ENCODE measurements at regions not wholly inside any gene's neighbourhood (a gene's known extent, or its start where the extent isn't known, plus 50 kb on each side); places are given as distances from the start of the nearest gene placed in this dataset.

- H3K27me3 ChIP-seq, result no peaks in the 10 kb centered on the region
- no peak overlapping the region for H3K27ac ChIP-seq
- TF ChIP-seq, protein P1, sequence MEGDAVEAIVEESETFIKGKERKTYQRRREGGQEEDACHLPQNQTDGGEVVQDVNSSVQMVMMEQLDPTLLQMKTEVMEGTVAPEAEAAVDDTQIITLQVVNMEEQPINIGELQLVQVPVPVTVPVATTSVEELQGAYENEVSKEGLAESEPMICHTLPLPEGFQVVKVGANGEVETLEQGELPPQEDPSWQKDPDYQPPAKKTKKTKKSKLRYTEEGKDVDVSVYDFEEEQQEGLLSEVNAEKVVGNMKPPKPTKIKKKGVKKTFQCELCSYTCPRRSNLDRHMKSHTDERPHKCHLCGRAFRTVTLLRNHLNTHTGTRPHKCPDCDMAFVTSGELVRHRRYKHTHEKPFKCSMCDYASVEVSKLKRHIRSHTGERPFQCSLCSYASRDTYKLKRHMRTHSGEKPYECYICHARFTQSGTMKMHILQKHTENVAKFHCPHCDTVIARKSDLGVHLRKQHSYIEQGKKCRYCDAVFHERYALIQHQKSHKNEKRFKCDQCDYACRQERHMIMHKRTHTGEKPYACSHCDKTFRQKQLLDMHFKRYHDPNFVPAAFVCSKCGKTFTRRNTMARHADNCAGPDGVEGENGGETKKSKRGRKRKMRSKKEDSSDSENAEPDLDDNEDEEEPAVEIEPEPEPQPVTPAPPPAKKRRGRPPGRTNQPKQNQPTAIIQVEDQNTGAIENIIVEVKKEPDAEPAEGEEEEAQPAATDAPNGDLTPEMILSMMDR (IDR thresholded peaks at IDR 0.05), result no peak
- intact Hi-C loops (cut with DNase I), result no loop called here
- DNase-seq (peak in 2 of 4 donors; percentile 22 to 28), ATAC-seq (no peak)
- no peaks in the 10 kb centered on the region for H3K9me3 ChIP-seq
- H3K4me3 ChIP-seq, result no peak overlapping the region
- no peaks in the 10 kb centered on the region for H3K36me3 ChIP-seq
- no peaks in the 10 kb centered on the region for H3K4me1 ChIP-seq
Observed at GRCh38 chr5:8383616-8384015, 514.7 kb downstream of the MTRR start.

GRCh38 chr5:8386719-8387288 is 517.9 kb downstream of the MTRR start:
- intact Hi-C loops (cut with DNase I), result no loop called here
- TF ChIP-seq, protein P1 (IDR thresholded peaks at IDR 0.05), result no peak

DNA sequence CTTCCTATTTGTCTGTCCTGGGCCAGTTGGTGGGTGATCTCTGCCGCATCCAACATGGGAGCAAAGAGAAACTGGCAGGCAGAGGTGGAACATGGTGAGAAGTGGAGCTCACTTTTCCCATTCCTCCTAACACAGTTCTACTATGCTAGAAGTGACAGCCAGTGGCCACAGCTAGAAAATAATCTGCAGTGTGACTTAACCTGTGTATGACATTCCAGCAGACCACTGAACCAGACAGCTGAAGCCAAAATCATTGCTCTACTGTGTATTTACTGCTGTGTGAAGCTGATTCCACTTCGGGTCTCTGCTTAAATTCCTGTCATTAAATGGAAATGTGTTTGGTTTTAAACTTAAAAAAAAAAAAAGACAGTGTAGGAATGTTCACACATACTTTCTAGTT is 523.0 kb downstream of the MTRR start:
- Histone ChIP-seq H3K4me3 (no peak overlapping the region), H3K9me3 (no peaks in the 10 kb centered on the region), H3K4me1 (no peaks in the 10 kb centered on the region), H3K36me3 (no peaks in the 10 kb centered on the region), H3K27ac (no peak overlapping the region), H3K27me3 (no peaks in the 10 kb centered on the region)
- intact Hi-C loops (cut with DNase I), result no loop called here
- TF ChIP-seq, protein P1 (IDR thresholded peaks at IDR 0.05), result no peak
- ATAC-seq, result no peak
- no peak for DNase-seq

More at GRCh38 chr5:8386719-8387288, 517.9 kb downstream of the MTRR start:
- Histone ChIP-seq H3K4me1 (no peaks in the 10 kb centered on the region), H3K9me3 (no peaks in the 10 kb centered on the region), H3K27ac (no peak overlapping the region), H3K36me3 (no peaks in the 10 kb centered on the region), H3K27me3 (no peaks in the 10 kb centered on the region), H3K4me3 (no peak overlapping the region)
- ATAC-seq, result no peak
- DNase-seq, result no peak

- Histone ChIP-seq H3K9me3 (no peaks in the 10 kb centered on the region), H3K27me3 (no peaks in the 10 kb centered on the region), H3K4me3 (no peak overlapping the region), H3K27ac (no peak overlapping the region), H3K4me1 (no peaks in the 10 kb centered on the region), H3K36me3 (no peaks in the 10 kb centered on the region)
- intact Hi-C loops (cut with DNase I), result no loop called here
- DNase-seq (no peak), ATAC-seq (no peak)
- TF ChIP-seq, protein P1 (IDR thresholded peaks at IDR 0.05), result no peak
Observed at GRCh38 chr5:8393240-8393639, 524.3 kb downstream of the MTRR start.

GRCh38 chr5:8394965-8395364 is 526.0 kb downstream of the MTRR start:
- TF ChIP-seq, protein P1 (IDR thresholded peaks at IDR 0.05), result no peak
- intact Hi-C loops (cut with DNase I), result no loop called here
- no peak overlapping the region for H3K27ac ChIP-seq
- H3K4me1 ChIP-seq, result no peaks in the 10 kb centered on the region
- no peaks in the 10 kb centered on the region for H3K9me3 ChIP-seq
- H3K36me3 ChIP-seq, result no peaks in the 10 kb centered on the region
- no peak for ATAC-seq
- H3K4me3 ChIP-seq, result no peak overlapping the region
- H3K27me3 ChIP-seq, result no peaks in the 10 kb centered on the region
- DNase-seq, result no peak

Measured in left lung (tissue), 4 donors.